Epithelial cell of prostate (primary cell): ENCODE measurements at regions not wholly inside any gene's neighbourhood (a gene's known extent, or its start where the extent isn't known, plus 50 kb on each side); places are given as distances from the start of the nearest gene placed in this dataset.

ENCODE experiments used
- DNase-seq: peaks from one replicate; pipeline ENCODE4 v3.0.0-alpha.2; 2011; ENCODE audit warnings: low read depth, low spot score
- H3K27ac ChIP-seq: fragments of 450-650 bp; 2 replicates; pipeline ENCODE4 v1.5.1; 2017; ENCODE audit warnings: mild to moderate bottlenecking

DNA sequence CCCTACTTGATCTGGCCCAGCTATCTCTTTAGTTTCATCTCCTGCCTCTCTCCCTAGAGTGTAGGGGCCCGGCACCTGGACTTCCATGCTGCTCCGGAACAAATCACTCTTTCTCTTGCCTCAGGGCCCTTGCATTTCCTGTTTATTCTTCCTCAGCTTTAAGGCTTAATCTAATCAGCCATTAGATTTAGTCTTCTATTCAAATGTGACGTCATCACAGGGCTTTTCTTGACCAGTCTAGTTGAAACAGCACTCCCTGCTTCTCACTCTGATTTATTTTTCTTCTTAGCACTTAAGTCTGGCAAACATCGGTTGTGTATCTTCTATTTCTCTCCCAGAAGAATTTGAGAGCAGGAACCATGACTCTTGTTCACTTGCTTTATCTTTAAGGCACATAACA lies 564.1 kb downstream of the EFNB2 start:
- peak overlapping the region; percentile 53 for H3K27ac ChIP-seq
- DNase-seq = no peak

DNA sequence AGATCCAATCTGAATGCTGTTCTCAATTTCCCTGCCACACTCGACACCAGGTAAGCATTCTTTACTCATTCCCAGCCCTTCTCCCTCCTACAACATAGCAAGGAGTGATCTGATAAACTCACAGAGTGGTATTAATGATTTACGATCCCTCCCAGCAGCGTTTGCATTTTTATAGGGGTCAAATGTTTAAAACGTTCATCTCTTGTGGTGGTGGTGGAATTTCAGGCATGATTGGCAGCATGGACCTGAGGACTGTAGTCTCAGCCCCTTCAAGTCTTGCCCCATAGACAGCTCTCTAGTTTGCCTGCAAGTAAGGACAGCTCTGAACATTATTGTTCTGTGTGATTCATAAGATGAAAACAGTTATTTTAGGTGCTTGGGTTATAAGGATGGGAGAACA lies 565.7 kb downstream of the EFNB2 start:
- H3K27ac ChIP-seq = no peak overlapping the region
- peak; percentile 90 for DNase-seq

DNA sequence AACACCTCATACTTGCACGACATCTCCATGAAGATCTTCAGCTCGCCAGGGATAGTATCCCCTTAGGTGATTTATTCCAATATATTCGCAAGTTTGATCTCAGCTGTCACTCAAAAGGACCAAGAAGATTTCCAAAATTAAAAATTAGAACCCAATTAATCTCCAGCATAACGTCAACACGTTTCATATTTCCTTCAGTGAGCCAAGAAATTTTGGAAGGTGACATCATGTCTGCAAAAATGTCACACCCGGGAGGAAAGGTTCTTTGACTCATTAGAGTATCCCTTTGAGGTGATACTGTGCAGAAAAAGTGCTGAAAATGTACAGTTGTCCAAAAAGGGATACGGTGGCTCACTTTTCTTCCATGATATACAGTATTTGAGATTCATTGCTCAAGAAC lies 569.6 kb downstream of the EFNB2 start:
- no peak overlapping the region for H3K27ac ChIP-seq
- DNase-seq = no peak

DNA sequence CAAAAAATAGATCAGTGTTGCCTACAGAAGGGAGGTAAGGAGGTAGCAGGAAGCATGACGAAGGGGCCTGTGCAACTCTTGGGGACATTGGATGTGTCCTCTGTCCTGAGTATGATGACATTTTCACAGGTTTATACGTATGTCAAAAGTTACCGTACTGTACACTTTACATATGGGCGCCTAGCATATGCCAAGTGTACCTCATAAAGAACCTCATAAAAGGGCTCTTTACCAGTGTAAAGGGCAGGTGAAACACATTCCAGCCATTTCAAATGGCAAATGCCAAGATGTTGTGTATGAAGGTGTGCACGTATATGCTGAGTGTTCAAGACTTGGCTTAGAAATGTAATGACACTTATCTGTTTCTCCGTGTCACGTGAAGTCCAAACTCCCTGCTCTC lies 573.4 kb downstream of the EFNB2 start:
- DNase-seq = no peak
- no peak overlapping the region for H3K27ac ChIP-seq

DNA sequence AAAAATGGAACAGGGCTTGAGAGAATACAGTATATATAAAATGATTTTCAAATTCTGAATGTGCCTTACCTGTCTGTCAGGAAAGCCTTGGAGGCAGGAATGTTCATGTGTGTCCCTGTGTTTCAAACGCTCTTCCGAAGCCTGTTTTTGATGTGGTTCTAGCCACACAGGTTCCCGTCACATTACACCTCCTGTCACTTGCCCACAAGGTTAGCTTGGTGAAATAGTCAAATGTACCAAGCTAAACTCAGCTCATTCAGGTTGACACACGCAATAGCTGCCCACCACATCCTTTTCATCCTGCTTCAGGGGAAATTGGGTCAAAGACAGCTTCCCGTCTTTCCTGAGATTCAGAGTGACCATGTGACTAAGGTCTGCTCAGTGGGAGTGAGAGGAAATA lies 574.0 kb downstream of the EFNB2 start:
- DNase-seq = no peak
- H3K27ac ChIP-seq = no peak overlapping the region

DNA sequence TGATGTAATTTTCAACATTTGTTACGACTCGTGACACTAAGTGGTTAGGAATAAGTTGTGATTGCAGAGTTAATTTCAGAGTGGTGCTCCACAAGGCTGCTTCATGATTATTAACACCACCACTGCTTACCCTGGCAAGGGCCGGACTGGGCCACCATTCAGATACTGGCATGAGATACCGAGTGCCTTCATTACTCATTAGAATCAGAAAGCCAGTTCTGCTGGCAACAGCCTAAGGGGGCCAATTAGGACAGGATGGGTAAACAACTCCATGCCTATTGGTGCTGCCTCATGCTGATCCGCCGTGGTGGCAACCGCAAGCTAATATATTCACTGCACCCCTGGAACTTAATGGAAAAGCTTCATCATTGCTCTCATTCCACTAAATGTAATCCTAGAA lies 575.1 kb downstream of the EFNB2 start:
- no peak for DNase-seq
- no peak overlapping the region for H3K27ac ChIP-seq

DNA sequence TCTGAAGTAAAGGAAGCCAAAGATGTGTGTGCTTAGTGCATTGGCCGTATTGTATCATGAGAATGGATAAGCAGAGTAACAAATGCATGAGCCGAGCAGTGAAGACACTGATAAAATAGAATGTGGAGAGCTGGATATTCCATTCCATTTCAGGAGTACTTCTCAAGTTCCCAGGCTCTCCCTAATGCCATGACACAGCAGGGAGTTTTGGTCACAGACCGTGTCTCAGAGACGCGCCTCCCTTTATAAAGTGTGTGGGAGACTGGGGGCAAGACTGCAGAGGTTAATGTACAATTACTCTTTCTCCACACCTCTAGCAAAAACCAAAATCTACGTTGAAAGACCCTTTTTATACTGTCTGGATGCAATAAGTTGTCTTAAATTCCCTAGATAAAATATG lies 575.6 kb downstream of the EFNB2 start:
- DNase-seq = no peak
- H3K27ac ChIP-seq = no peak overlapping the region

DNA sequence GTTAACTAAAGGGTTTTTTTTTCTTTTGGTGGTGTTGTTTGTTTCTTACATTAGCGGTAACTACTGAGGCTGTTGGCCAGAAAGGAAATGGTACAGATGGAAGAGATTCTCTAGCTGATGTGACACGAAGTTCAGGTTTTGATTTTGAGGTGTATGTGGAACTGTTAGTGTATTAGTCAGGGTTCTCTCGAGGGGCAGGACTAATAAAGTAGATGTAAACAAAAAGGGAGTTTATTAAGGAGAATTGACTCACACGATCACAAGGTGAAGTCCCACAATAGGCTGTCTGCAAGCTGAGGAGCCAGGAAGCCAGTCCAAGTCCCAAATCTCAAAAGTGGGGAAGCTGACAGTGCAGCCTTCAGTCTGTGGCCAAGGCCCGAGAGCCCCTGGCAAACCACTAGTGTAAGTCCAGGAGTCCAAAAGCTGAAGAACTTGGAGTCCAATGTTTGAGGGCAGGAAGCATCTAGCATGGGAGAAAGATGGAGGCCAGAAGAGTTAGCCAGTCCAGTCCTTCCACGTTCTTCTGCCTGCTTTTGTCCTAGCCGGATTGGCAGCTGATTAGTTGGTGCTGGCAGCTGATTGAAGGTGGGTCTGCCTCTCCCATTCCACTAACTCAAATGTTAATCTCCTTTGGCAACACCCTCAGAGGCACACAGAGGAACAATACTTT lies 577.6 kb downstream of the EFNB2 start:
- DNase-seq = no peak

DNA sequence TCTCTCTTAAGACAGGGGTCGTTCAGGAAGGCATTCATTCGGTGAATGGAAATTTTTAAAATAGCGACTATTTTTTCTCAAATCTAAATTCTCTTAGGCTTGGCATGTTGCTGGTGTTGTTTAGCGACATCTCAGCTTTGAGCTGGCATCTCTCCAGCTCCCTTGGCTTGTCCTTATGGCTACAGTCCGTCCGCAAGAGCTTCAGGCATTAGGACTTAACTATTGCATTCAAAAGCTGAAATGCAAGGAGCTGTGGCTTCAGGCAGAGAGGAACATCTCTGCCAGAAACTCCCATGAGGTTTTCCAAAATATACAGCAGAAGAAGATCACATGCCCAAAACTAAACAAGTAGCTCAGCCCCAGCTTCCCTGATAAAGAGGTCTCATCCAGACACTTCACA lies 578.5 kb downstream of the EFNB2 start:
- H3K27ac ChIP-seq = no peak overlapping the region
- DNase-seq = no peak

More for the DNA sequence above, 577.6 kb downstream of the EFNB2 start:
- no peak overlapping the region for H3K27ac ChIP-seq

DNA sequence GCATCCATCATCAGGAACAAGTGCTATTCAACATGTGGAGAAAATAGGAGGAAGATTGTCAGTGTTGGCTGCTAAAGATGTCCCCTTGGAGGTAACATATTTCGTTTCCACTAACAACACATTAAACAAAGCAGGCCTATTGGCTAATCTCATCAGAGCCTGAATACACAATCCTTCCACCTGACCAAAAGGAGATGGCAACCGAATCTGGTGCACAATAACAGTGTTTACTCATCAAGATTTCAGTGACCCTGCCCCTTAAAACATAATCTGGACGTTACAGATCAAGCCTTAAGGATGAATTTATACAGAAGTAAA lies 582.5 kb downstream of the EFNB2 start:
- no peak overlapping the region for H3K27ac ChIP-seq
- DNase-seq = no peak

DNA sequence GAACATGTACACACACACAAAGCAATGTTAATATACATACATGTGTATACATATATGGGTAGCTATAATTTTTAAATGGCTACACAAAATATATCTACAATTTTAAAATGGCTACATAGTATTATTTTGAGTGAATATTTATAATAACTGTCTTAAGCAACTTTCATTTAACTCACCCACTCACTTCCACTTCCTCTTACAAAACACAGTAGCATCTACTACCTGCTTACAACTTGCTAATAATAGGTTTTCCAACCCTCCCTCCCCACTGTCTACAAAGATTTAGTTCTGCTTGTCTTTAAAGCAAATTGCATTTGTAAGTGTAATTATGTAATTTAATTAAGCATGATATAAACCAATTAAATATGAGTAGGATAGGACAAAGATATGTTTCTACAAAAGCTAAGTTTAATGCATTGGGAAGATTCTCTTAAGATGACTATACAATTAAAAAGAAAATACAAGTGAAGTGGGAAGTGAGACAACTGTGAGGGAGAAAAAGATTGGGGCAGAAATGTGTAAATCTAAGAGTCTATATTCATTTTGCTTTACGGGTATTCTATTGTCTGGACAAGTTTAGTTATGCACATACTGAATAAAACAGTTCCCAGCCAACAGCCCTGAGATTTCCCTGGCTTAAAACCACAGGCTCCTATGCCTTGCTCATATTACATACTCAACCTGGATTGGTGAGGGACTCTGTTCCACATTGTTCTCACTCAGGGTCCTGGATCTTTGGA lies 583.1 kb downstream of the EFNB2 start:
- DNase-seq = no peak
- no peak overlapping the region for H3K27ac ChIP-seq

DNA sequence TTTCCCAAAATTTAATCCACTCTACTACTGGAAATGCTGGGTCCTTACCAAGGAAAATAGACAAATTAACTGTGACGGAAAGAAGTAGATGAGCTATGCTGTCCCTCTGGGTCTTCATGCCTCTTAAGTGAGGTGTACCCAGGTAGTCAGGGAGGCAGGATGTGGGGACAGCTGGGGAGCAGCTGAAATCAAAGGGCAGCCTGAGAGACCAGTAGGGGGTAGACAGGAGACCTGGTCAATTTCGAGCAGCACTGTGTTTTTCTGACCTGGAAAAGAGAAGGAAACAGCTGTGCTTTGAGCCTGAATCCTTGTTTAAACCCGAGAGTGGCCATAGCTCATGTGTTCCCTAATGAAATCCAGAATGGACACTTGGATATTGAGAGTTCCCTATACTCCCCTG lies 587.3 kb downstream of the EFNB2 start:
- DNase-seq = no peak
- H3K27ac ChIP-seq = no peak overlapping the region

DNA sequence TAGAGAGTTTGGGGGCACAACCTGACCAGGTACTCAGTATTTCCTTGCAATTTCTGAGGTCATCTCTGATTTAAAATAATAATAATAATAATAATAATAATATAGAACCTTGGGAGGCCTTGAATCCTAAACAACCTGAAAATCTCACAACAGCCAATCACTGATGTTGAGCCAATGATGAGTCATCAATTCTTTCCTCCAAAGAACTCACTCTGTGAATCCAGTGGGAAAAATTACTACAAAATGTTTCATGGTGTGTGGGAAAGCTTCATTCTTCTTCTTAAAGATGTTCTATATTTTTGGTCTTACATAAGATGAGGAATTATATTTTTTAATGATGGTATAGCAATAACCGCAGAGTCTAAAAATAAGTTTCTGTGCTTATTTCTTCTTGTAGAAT lies 594.6 kb downstream of the EFNB2 start:
- no peak for DNase-seq

DNA sequence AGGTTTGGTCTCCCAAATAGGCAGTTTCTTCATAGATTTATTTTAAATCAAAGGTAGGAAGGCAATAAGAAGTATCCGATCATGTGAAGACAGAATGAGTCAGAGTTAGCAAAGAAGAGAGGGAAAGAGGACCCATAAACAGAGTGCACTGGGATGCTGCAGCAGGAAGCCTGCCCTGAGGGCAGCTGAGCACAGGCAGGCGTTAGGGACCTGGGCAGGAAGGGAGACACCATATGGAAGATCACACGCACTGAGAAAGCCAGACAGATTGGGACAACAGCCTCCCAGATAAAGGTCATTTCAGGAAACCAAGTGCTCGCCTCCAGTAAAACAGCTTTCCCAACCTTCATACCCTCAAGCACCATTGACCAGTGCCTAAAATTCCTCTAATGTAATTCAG lies 598.0 kb downstream of the EFNB2 start:
- DNase-seq = no peak
- no peak overlapping the region for H3K27ac ChIP-seq

More for the DNA sequence above, 594.6 kb downstream of the EFNB2 start:
- H3K27ac ChIP-seq = no peak overlapping the region

DNA sequence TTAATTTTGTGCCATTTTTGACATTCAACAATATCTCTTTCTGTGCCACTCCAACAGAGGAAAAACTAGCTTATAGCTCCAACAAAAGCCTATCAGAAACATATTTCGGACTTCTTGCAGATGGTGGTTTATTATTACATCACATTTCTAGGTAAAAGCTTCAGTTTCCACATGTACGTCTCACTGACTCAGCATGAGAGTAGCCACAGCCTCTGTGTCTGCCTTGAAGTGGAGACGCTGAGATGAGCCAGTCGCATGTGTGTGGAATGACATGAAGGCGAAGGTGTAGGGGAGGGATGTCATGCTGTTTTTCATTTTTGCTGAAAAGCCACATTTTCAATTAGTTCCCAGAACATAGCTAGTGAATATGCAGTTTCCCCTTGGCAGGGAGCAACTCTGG lies 598.6 kb downstream of the EFNB2 start:
- DNase-seq = no peak
- H3K27ac ChIP-seq = no peak overlapping the region

DNA sequence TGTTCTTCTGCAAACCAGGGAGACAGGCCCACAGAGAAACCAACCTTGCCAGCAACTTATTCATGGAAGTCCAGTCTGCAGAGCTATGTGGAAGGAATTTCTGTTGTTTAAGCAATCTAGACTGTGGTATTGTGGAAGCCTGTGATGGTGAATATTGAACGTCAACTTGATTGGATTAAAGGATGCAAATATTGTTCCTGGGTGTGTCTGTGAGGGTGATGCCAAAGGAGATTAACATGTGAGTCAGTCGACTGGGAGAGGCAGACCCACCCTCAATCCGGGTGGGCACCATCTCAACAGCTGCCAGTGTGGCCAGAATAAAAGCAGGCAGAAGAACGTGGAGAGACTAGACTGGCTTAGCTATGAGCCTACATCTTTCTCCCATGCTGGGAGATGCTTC lies 606.0 kb downstream of the EFNB2 start:
- H3K27ac ChIP-seq = no peak overlapping the region
- DNase-seq = no peak

DNA sequence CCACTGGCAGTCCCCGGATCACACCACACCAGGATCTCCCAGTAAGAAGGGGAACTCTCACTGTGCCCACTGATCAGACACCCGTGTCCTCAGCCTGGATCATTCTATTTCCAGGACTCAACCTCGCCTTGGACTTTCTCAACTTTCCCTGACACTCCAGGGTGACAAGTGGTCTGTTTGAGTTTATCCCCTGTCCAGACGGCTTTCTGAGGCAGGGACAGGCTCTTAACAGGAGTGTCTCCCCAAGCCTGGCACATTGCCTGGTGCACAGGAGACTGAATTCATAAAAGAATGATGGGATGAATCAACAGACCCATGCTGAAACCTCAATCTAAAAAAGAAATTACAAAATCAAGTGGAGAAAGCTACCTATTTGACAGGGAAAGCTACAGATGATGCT lies 606.6 kb downstream of the EFNB2 start:
- DNase-seq = no peak

DNA sequence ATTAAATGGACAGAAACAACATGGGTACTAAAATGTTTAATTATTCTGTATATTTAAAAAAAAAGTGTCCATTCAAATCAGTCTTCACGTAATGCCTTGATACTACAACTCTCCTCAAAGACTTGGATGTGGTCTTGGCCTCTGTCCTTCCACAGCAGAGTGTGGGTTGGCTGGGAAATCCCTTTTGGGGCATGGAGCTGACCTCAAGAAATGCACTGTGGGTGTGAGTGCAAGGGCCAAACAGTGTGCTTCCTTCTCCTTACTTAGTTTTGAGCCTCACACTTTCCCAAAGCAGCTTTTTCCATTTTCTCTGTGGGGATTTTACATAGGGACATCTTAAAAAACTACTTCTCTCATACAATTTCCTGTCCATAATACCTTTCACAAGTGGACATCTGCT lies 607.4 kb downstream of the EFNB2 start:
- H3K27ac ChIP-seq = no peak overlapping the region
- DNase-seq = no peak

More for the DNA sequence above, 606.6 kb downstream of the EFNB2 start:
- H3K27ac ChIP-seq = no peak overlapping the region

DNA sequence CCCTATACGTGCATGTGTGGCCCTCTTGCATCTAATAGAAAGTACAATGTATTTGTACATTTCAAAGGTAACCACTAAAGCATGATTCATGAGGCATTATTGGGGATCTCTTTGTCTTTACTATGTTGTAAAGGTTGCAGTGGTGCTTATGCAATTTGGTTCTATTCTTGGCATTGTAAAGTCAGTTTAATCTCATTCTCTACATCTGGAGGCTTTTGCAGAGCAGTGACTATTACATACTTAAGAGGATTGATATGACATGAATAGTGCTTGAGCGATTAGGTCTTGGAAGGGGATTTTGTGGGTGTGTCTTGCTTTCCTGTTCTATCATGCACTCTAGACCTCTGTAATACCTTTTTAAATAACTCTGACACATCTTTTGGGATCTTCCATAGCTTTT lies 610.0 kb downstream of the EFNB2 start:
- peak overlapping the region; percentile 84 for H3K27ac ChIP-seq
- DNase-seq = peak; percentile 98

DNA sequence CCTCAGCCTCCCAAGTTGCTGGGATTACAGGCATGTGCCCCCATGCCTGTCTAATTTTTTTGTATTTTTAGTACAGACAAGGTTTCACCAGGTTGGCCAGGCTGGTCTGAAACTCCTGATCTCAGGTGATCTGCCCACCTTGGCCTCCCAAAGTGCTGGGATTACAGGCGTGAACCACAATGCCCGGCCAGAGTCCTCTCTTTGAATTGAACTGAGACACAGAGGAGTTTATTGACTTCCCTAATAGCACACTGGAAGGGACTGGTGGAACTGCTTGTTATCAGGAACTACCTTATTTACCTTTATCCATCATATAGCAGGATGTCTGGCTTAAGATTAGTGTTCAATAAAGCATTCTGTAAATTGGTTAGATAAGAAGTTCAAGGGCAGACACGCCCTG lies 613.8 kb downstream of the EFNB2 start:
- H3K27ac ChIP-seq = no peak overlapping the region
- no peak for DNase-seq

DNA sequence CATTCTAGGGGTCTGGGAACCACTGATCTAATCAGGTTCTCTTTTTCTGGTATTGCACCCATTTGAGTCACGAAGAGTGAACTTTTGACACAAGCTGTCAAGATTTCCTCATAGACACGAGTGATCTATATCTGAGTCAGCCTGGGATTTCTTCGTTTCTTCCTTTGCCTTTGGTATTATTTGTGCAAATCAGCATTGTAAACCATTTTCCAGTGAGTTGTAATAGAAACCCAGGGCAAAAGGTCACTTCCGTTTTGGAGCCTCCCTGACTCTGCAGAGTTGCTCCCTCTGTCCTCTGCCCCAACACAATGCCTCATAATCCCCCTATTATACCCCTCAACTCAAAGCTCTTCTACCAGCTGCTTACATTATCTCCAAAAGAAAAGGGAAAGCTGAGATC lies 615.1 kb downstream of the EFNB2 start:
- peak overlapping the region; percentile 85 for H3K27ac ChIP-seq
- DNase-seq = peak; percentile 76
